Ovary (tissue), 7 donors: ENCODE measurements at regions not wholly inside any gene's neighbourhood (a gene's known extent, or its start where the extent isn't known, plus 50 kb on each side); places are given as distances from the start of the nearest gene placed in this dataset.

Experiments used
- DNase-seq, 5 donors: peaks; one replicate each; pipeline ENCODE4 v3.0.0-alpha.2; 2019 to 2020
- H3K27ac ChIP-seq, 2 donors: fragments of 200-600 bp; one replicate each; pipeline versions ENCODE4 v1.5.1 to v1.8.0; 2019 to 2022
- H3K27me3 ChIP-seq: fragments of 200-600 bp; one replicate; pipeline ENCODE4 v1.8.0; 2022
- H3K36me3 ChIP-seq: fragments of 200-600 bp; sonication (generic); one replicate; pipeline ENCODE4 v1.5.1; 2019
- H3K4me1 ChIP-seq: one replicate; pipeline ENCODE4 v1.8.1; 2013; ENCODE audit warnings: mild to moderate bottlenecking, moderate library complexity; ENCODE audit not compliant: insufficient read depth
- H3K4me3 ChIP-seq: fragments of 200-600 bp; sonication (generic); one replicate; pipeline ENCODE4 v1.5.1; 2017
- H3K9me3 ChIP-seq, 2 donors: fragments of 200-600 bp in 1 of 2; sonication (generic) in 1 of 2; one replicate each; pipeline versions ENCODE4 v1.5.1 to v1.8.1; 2013 to 2019; ENCODE audit warnings: mild to moderate bottlenecking in 1 of 2, moderate library complexity in 1 of 2
- CTCF ChIP-seq, 3 donors: fragments of 450-650 bp in 2 of 3; fragments of 200-600 bp in 1 of 3; IDR thresholded peaks; one replicate each; pipeline versions ENCODE4 v1.5.1 to v1.8.0; 2016 to 2022; ENCODE audit warnings: antibody characterized with exemption in 3 of 3, mild to moderate bottlenecking in 1 of 3
- EP300 ChIP-seq: sonication (generic); formaldehyde crosslinking; IDR thresholded peaks from one replicate; pipeline ENCODE4 v1.6.1; 2017; ENCODE audit warnings: antibody characterized with exemption
- POLR2A ChIP-seq: fragments of 450-650 bp; IDR thresholded peaks from one replicate; pipeline ENCODE4 v1.6.1; 2017; ENCODE audit warnings: antibody characterized with exemption, mild to moderate bottlenecking, moderate library complexity
- WGBS, 3 donors: extraction: QIAGEN DNeasy Blood & Tissue Kit in 1 of 3; methylation state at CpG; one replicate each; pipeline versions ENCODE4 v1.1.5 to v1.1.7; 2013 to 2017; 5-methylcytosine and 5-hydroxymethylcytosine counted together
- intact Hi-C, 4 donors: fragments of 100-400 bp; cut with DNase I; formaldehyde crosslinking; loops; one replicate each; pipeline versions ENCODE4 v1.11.0 to v1.15.1; 2022 to 2023
- donor health status: DM: no; HTN: no; CAD: no; lungs with moderate emphysema.
- donor health status: DM: no; HTN: no; CAD: no.
- donor health status: Bipolar disorder and iron deficiency.
- donor health status: DM: no; HTN: no; CAD: no.
- donor health status: DM: yes; HTN: yes; CAD: no.

DNA sequence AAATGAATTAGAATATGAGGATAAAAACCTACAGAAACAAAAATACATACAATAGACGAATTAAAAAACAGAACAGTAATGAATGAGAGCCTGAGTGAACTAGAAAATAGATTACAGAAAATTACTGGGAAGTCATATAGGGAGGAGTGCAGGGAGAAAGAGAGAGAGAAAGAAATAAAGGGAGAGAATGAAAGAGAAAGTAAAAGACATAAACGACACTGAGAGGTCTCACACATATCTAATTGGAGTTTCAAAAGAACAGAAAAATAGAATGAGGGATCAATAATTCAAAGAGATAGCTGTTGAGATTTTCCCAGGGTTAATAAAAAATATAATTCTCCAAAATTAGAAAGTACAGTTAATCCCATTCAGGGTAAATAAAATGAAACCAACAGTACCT lies 156.4 kb upstream of the FTMT start:
- Histone ChIP-seq H3K4me3 (no peak overlapping the region), H3K27ac (no peak overlapping the region), H3K36me3 (no peaks in the 10 kb centered on the region), H3K4me1 (no peaks in the 10 kb centered on the region), H3K27me3 (no peaks in the 10 kb centered on the region), H3K9me3 (no peaks in the 10 kb centered on the region)
- intact Hi-C loops = no loop called here
- TF ChIP-seq POLR2A (no peak), CTCF (IDR thresholded peaks at IDR 0.05) (no peak), EP300 (no peak)
- WGBS, 3 donors = 39 to 57% (median 56%) methylated on average over 2 of the region's 2 CpGs
- DNase-seq = no peak

- WGBS, 3 donors = 73 to 80% (median 75%) methylated on average over 3 of the region's 3 CpGs
- TF ChIP-seq POLR2A (no peak), CTCF (IDR thresholded peaks at IDR 0.05) (no peak), EP300 (no peak)
These were observed 153.0 kb upstream of the FTMT start for GRCh38 chr5:121698690-121699089.

GRCh38 chr5:121701731-121702130 lies 150.0 kb upstream of the FTMT start:
- Histone ChIP-seq H3K9me3 (no peaks in the 10 kb centered on the region), H3K36me3 (no peaks in the 10 kb centered on the region), H3K27ac (no peak overlapping the region), H3K27me3 (no peaks in the 10 kb centered on the region), H3K4me1 (no peaks in the 10 kb centered on the region), H3K4me3 (no peak overlapping the region)
- DNase-seq = no peak
- TF ChIP-seq CTCF (IDR thresholded peaks at IDR 0.05) = no peak
- no peak for TF ChIP-seq EP300
- no peak for TF ChIP-seq POLR2A
- WGBS, 3 donors = 26 to 48% (median 39%) methylated on average over 1 of the region's 1 CpG
- intact Hi-C loops = no loop called here

More at GRCh38 chr5:121698690-121699089, 153.0 kb upstream of the FTMT start:
- intact Hi-C loops = no loop called here
- Histone ChIP-seq H3K4me3 (no peak overlapping the region), H3K9me3 (no peaks in the 10 kb centered on the region), H3K36me3 (no peaks in the 10 kb centered on the region), H3K4me1 (no peaks in the 10 kb centered on the region), H3K27me3 (no peaks in the 10 kb centered on the region), H3K27ac (no peak overlapping the region)
- DNase-seq = no peak

DNA sequence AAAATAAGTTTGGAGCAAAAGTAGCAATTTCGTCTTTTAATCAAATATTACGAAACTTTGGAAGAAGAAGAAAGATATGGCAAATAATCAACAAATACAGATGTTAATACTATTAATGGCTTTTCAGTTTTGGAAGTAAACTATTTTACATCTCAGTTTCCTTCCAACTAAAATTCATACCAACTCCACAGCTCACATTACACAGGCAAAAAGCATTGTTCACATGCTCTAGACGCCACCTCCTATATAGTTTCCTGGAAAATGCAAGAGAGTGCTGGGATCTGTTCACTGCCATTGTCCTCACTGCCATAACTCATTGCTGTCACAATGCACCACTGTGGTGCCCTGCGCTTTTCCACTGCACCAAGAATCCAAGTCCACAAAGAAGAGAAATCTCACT lies 149.0 kb upstream of the FTMT start:
- intact Hi-C loops = no loop called here
- no peaks in the 10 kb centered on the region for H3K36me3 ChIP-seq
- no peak overlapping the region for H3K4me3 ChIP-seq
- H3K4me1 ChIP-seq = no peaks in the 10 kb centered on the region
- TF ChIP-seq EP300 (no peak), CTCF (IDR thresholded peaks at IDR 0.05) (no peak)
- no peaks in the 10 kb centered on the region for H3K27me3 ChIP-seq
- no peaks in the 10 kb centered on the region for H3K9me3 ChIP-seq
- DNase-seq = no peak
- 47 to 58% (median 55%) methylated on average over 4 of the region's 4 CpGs for WGBS, 3 donors
- H3K27ac ChIP-seq = no peak overlapping the region

- intact Hi-C loops = no loop called here
- no peaks in the 10 kb centered on the region for H3K27me3 ChIP-seq
- H3K4me1 ChIP-seq = no peaks in the 10 kb centered on the region
- TF ChIP-seq POLR2A = no peak
- TF ChIP-seq EP300 = no peak
- TF ChIP-seq CTCF (IDR thresholded peaks at IDR 0.05) = no peak
- H3K27ac ChIP-seq = no peak overlapping the region
- H3K9me3 ChIP-seq = no peaks in the 10 kb centered on the region
- H3K4me3 ChIP-seq = no peak overlapping the region
- no peak for DNase-seq
- no peaks in the 10 kb centered on the region for H3K36me3 ChIP-seq
These were observed 147.4 kb upstream of the FTMT start for GRCh38 chr5:121704291-121704690.
